Sigmoid colon (tissue), 4 donors: ENCODE measurements at regions not wholly inside any gene's neighbourhood (a gene's known extent, or its start where the extent isn't known, plus 50 kb on each side); places are given as distances from the start of the nearest gene placed in this dataset.

Source experiments
- CTCF ChIP-seq, 4 experiments: fragments of 450-650 bp in 3 of 4; fragments of 200-600 bp in 1 of 4; IDR thresholded peaks; one replicate each; pipeline ENCODE4 v1.5.1; 2016 to 2019; ENCODE audit warnings: antibody characterized with exemption in 4 of 4, mild to moderate bottlenecking in 3 of 4, moderate library complexity in 2 of 4
- POLR2A ChIP-seq, 2 donors: fragments of 450-650 bp; IDR thresholded peaks; one replicate each; pipeline ENCODE4 v1.6.1; 2016; ENCODE audit warnings: antibody characterized with exemption in 2 of 2, mild to moderate bottlenecking in 2 of 2, moderate library complexity in 2 of 2
- POLR2AphosphoS5 ChIP-seq, 4 donors: sonication (generic); formaldehyde crosslinking; IDR thresholded peaks; one replicate each; pipeline ENCODE4 v1.6.1; 2017; ENCODE audit warnings: antibody characterized with exemption in 4 of 4

GRCh38 chr4:161256172-161256571, 907.6 kb downstream of the FSTL5 start:
- TF ChIP-seq CTCF (IDR thresholded peaks at IDR 0.05), result no peak
- TF ChIP-seq POLR2AphosphoS5 (IDR thresholded peaks at IDR 0.05), result no peak
- no peak for TF ChIP-seq POLR2A (IDR thresholded peaks at IDR 0.05)
